NCI-H748 treated with DMSO at 0.1 percent for 48 hours (cell line): ENCODE measurements at regions not wholly inside any gene's neighbourhood (a gene's known extent, or its start where the extent isn't known, plus 50 kb on each side); places are given as distances from the start of the nearest gene placed in this dataset.
"Not testable (repeated sequence)": the region's sequence is repeated elsewhere in the genome, so short reads cannot be mapped to it uniquely, and the experiment has no call there.

Source experiments
- DNase-seq: peaks from one replicate; lab custom pipeline; 2025; lab: John Stamatoyannopoulos, UW

GRCh38 chr4:155032521-155033229 is 175.8 kb upstream of the NPY2R start:
- DNase-seq = no peak

GRCh38 chr4:155033604-155034003 is 174.8 kb upstream of the NPY2R start:
- DNase-seq = no peak

DNA sequence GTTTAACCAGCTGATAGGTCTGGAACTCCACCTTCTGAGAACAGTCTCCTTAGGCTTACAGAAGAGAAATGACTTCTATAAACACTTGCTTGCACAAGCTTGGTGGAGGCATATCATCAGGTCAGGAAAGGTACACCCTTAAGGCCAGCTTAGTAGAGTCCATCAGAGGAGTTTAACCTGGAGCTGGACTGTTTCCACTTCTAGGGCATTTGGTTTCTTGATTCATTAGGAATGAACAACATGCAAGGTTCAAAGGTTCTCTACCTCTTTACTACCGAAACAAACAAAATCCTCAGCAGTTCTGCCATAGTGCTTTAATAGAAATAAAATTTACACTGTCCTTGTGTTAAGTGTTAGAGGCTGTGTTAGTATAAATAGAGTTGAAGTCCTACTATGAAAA is 171.4 kb upstream of the NPY2R start:
- DNase-seq = no peak

- no peak for DNase-seq
These were observed 170.0 kb upstream of the NPY2R start for GRCh38 chr4:155038459-155038858.

- DNase-seq = no peak
These were observed 169.3 kb upstream of the NPY2R start for GRCh38 chr4:155039162-155039561.

DNA sequence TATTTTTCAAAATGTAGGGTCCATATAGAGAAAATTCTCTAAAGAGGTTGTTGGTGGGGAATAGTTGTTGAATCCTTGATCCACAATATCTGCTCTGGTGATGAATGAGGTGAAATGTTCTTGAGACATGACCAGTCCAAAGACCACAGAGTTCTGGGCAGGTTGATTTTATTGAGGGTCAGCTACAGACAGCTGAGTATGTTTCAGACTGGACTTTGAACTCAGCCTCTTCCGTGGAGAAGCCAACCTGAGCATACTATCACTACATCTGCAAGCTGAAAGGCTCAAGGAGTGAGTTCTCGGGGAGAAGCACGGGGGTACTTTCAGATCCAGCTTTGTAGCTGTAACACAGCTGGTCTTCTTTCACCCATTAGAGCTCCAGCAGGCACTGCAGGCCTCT is 168.4 kb upstream of the NPY2R start:
- DNase-seq = no peak

- no peak for DNase-seq
These were observed 166.4 kb upstream of the NPY2R start for GRCh38 chr4:155042014-155042413.

- DNase-seq = not testable (repeated sequence)
These were observed 164.2 kb upstream of the NPY2R start for GRCh38 chr4:155044251-155044650.

DNA sequence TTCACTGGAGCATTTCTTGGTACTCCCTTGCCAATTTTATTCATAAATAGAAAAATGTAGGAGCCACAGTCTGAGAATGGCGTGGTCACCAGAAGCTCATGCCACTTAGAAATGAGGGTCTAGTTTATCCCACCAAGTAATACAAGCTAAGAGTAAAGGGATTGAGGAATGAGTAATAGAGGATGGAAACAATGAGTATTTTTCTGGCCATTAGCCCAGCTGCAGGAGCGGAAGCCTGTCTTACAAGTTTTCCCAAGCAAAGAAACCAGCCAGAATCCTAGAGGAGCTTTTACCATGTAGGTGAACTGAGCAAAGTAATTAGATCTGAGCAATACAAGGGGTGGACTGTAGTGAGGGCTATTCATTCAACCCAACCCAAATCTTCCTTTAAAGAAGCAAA is 160.7 kb upstream of the NPY2R start:
- no peak for DNase-seq

- not testable (repeated sequence) for DNase-seq
These were observed 154.4 kb upstream of the NPY2R start for GRCh38 chr4:155054042-155054441.

- DNase-seq = no peak
These were observed 148.0 kb upstream of the NPY2R start for GRCh38 chr4:155060419-155060818.

GRCh38 chr4:155060873-155061272 is 147.6 kb upstream of the NPY2R start:
- DNase-seq = no peak

- DNase-seq = no peak
These were observed 145.5 kb upstream of the NPY2R start for GRCh38 chr4:155062948-155063347.

GRCh38 chr4:155064934-155065333 is 143.5 kb upstream of the NPY2R start:
- DNase-seq = not testable (repeated sequence)

DNA sequence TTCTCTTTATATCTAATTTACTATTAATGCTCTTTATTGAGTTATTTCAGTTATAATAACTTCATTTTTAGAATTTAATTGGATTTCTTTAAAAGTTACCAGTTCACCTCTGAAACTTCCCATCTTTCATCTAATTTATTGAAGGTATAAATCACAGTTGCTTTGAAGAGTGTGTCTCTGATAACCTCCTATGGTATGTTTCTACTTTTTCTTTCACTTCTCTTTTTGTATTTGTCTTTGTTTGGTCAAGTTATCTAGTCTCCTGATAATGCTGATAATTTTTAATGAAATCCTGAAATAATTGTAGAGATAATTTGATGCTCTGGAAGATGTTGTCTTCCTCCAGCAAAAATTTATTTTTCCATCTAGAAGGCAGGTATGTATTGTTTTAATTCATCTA is 141.6 kb upstream of the NPY2R start:
- DNase-seq = no peak

GRCh38 chr4:155071962-155072361 is 136.5 kb upstream of the NPY2R start:
- no peak for DNase-seq

GRCh38 chr4:155072417-155072816 is 136.0 kb upstream of the NPY2R start:
- no peak for DNase-seq

- no peak for DNase-seq
These were observed 134.6 kb upstream of the NPY2R start for GRCh38 chr4:155073852-155074251.

DNA sequence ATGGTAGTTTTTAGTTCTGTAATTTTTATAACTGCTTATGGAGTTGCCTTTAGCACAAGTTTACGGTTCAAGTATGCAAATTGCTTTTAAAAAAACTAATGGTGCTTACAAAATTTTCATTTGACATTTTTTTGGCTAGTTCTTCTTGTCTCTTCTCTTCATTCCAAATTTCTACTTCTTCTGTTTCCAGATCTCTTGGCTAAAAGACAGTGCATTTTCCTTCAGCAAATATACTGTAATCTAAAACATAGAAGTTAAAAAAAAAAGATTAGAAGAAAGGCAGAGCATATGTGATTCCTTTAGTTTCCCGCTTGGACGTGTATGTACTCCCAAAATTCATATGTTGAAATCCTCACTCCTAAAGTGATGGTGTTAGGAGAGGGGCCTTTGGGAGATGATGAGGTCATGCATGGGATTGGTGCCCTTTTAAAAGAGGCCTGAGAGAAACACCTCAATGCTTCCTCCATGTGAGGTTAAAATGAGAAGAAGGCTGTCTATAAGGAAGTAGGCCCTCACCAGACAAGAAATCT is 132.1 kb upstream of the NPY2R start:
- no peak for DNase-seq

GRCh38 chr4:155077452-155078229 is 130.8 kb upstream of the NPY2R start:
- no peak for DNase-seq

- DNase-seq = no peak
These were observed 128.6 kb upstream of the NPY2R start for GRCh38 chr4:155079871-155080270.

- DNase-seq = no peak
These were observed 127.2 kb upstream of the NPY2R start for GRCh38 chr4:155081222-155081621.

GRCh38 chr4:155085843-155086530 is 122.4 kb upstream of the NPY2R start:
- no peak for DNase-seq
